Kidney glomerular epithelial cell (primary cell): ENCODE measurements at regions not wholly inside any gene's neighbourhood (a gene's known extent, or its start where the extent isn't known, plus 50 kb on each side); places are given as distances from the start of the nearest gene placed in this dataset.

ENCODE experiments used
- DNase-seq: peaks from one replicate; lab custom pipeline; 2025; lab: John Stamatoyannopoulos, UW

DNA sequence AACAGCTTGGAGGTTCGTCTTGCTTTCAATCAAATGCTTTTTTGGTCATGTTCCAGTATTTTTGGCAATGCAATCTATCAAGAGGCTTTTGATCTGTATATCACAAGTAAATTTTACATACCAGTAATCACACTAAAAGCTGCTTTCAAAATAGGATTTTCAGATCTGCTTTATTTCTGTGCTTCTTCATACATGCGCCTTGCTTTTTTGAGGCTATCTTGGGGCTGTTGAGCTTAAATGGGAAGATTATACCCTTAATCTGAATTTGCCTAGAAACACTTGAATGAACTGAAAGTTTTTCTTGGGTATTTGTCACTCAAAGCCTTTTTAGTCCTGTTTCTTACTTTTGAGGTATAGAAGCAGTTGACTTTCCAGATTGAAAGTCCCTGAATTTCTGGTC lies 62.1 kb upstream of the DCBLD2 start:
- DNase-seq: no peak

DNA sequence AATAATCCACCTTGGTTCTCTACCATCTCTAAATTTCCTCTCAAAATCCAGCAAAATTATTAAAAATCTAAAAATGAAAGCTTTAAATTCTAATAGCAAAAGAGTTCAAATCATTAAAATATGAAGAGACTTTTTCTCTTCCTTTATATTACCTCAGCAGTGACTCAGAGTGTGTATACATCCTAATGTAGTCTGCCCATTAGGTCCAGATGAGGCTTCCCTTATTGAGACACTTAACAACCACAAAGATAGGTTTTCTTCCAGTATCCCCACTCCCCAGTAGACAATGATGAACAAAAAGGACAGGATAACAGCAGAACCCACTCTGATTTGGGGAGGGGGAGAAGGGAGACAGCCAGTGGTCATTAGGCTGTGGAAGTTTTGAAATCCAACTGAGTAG lies 61.5 kb upstream of the DCBLD2 start:
- DNase-seq: no peak

DNA sequence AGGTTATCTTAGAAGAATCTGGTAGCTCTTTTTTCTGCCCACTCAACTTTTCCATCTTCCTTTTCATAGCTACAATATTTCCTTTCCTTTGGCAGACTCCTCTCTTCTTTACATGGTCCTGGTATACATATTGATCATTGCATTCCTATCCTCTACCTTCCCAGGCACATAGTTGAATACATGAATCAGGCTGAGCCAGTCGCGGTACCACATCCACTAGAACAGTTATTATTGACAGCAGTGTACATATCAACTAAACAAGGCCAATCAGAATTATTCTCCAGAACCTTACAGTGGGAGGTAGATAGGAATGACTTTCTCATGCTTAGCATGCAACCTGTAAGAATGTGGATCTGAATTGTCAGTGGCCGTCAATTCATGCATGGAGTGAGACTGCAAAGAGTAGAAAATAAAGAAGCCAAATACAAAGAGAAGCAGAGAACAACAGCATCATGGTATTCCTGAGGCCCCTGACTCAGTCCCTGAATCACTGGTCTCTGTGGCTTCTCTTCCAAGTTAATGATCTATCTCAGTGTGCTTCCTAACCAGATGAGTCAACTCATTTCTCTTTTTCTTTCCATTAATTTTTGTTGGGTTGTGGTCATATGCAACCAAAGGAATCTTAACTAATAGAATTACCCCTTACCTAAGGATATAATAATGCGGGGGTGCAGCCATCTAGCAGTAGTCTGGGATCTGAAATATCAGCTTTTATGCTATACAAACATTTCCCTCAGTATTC lies 60.9 kb upstream of the DCBLD2 start:
- DNase-seq: peak; percentile 100

DNA sequence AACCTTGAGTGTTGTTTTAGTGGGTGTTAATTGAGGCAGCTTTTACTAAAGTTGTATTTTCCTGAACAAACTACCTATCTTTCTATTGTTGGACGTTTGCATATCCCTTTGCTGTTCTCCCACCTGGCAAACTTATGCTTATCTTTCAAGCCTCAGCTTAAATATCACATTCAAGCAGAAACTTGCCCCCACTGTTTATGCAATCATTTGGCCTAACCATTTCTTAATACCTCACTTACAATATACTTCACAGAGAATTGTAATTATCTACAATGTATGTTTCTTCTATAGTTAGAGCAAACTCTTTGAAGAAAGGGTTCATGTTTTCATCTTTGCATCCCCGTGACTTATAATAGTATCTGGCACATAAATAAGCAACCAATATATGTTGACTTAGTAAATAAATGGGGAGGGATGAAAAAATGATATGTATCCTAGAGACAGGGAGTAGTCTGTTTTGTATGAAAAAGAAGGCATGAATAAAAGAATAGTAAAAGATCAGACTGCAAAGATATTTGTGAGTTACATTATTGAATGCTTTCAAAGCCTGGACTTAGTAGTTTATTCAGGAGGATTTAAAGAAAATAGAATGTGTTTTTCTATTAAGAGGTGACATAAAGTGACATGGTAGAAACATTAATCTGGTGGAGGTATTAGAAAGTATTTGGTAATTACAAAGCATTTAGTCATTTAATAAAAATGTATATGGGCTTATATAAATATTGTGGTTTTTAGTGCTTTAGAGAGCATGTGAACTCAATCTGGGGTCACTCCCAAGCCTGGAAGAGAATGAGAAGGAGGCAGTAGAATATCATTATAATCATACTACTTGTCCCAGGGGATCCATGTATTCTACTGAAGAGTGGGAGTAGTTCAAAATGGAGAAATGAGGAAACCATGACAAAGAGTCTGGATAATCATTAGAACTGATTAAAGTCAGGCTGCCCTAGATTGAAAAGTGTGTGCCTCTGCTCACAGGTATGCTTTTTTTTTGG lies 60.0 kb upstream of the DCBLD2 start:
- DNase-seq: no peak

DNA sequence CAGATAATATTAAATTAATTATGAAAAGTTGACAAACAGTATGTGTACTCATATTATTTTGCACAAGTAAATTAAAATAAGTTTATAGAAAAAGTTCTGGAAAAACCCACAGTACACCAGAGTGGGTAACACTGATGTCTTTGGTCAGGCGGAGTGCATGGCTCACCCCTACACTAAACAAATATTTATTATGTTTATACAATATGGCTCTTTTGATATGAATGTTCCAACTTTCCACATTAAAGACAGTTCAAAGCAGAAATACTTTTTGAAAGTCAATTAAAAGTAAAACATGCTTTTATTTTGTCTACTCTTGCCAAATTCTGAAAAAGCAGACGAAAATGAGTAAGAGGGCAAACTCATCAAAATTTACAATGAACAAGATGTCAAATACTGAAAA lies 56.2 kb upstream of the DCBLD2 start:
- DNase-seq: no peak

DNA sequence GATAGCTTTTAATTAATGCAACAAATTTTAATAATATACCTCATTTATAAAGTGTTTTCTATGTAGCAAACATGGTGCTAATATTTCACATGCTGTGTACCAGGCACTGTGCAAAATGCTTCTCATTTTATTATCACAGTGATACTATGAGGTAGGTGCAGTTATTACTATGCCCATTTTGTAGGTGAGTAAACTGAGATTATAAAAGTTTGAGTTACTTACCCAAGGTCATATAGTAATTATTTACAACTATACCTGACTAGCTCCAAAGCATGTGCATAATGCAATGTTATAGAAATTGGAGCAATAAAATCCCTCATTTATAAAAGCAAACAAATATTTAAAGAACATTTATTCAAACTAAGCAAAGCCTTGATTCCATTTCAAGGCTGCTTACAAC lies 54.5 kb upstream of the DCBLD2 start:
- no peak for DNase-seq

DNA sequence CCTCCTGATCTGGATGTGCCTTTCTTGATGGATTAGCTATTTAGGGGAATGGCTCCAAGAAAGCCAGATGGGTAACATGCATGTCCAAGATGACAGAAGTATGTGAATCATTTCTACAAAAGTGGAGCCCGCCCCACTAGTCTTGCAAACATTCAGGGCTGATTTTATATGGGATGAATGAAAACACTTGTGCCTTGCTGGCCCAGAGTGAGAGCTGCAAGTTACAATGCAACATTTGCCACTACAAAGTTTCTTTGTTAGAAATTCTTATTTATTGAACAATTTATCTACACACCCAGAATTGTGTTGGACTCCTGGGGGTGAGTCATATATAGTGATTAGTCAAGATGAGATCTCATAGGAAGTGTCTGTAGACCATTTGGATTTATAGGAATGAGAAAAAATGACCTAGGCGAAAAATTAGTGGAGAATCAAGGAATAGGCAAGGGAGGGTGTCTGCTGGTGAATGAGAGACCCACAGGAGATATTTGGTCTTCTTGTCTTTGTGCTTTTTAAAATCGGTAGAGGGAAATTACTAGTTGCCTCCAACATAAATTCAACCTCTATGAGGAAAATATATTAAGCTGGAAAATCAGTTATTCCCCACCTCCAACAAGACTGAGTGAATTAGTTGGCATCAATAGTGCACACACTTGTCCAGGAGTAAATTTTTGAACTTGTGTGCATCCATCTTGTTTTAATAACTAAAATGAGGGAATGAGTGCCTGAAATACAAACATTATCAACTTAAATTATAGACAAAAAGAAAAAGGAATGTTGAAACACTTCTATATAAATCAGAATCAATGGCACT lies 53.5 kb upstream of the DCBLD2 start:
- no peak for DNase-seq

DNA sequence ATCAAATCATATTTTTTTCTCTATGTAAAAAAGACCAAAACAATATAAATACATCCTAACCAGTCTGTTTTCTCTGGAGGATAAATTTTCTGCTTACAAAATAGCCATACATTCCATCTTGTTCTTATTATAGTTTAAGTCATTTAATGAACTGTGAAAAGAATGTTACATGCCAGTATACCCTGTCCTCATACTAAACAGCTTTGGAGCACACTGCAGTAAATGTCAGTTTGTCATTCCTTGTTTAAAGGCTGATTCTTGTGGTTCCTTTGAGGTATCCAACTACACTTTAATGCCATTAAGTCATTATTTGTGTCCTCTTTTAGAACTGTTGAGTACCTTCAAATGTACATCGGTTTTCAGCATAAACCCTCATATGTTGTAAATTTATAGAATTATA lies 52.7 kb upstream of the DCBLD2 start:
- DNase-seq: no peak

DNA sequence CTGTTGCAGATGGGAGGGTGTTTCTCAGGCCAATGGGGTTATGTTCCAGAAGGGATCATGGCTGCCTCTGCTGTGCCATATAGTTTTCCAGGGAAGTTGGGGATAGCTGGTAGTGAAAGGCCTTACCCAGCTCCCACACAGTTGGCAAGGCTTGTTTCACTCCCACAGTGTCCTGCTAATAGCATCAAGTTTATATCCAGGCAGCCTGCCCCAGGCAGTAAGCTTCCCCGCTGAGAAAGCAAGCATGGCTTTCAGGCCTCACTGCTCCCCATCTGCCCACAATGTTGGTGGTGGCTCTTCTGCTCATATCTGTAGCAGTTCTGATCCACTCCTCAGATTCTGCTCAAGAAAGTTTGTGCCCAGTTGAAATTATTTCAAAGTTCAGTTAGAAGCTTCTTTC lies 50.9 kb upstream of the DCBLD2 start:
- DNase-seq: no peak
